ENCODE measurements at regions not wholly inside any gene's neighbourhood (a gene's known extent, or its start where the extent isn't known, plus 50 kb on each side); places are given as distances from the start of the nearest gene placed in this dataset.

- DNase-seq (ENCODE audit: low read depth), result no peak
Measured at GRCh38 chr21:19608101-19608621, 1204.6 kb upstream of the TMPRSS15 start.

DNA sequence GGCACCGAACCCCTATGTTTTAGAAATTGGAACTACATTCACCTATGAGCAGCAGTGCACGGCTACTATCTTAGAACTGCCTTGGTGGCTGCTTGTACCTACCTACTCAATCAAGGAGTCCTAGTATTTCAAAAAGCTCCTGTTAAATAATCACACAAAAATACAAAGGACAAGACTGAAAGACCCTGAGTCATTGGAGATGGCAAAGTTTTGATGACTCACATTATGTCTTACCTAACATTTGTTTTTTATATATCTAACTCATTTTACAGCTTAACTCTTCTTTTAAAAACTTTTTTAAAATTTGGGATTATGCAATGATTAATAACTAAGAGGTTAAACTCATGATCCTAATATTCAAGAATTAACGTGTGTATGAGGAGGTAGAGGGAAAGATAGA lies 1206.0 kb upstream of the TMPRSS15 start:
- DNase-seq (ENCODE audit: low read depth), result peak; percentile 21

- no peak for DNase-seq (ENCODE audit: low read depth)
Measured at GRCh38 chr21:19621837-19622496, 1218.4 kb upstream of the TMPRSS15 start.

DNA sequence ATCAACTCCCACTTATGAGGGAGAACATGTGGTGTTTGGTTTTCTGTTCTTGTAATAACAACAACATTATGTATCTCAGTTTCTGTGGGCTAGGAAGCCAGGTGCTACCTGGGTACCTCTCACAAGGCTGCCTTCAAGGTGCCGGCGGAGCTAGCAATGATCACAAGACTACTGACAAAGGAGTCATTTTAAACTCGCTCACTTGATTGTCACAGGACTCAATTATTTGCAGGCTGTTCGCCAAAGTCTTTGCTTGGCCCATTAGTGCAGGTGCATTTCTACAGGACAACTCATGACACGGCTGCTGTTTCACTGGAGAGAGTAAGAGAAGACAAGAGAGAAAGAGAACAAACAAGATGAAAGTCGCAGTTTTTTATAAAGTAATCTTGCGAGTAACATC lies 1237.4 kb upstream of the TMPRSS15 start:
- no peak for DNase-seq (ENCODE audit: low read depth)

DNA sequence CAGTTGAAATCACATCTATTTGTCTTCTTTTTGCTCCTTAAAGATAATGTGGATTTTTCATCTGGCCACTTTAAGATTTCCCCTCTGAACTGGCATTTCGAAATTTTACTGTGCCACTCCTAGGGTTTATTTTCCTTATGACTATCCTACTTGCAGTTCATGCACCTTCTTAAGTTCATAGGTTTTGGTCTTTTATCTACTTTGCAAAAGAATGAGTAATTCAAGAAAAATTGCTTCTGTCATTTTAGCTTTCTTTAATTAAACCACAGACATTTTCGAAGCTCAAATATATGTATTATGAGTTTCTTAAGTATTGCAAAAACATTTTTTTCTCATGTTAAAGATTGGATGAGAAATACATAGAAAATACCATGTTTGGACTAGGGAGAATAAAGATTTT lies 1244.8 kb upstream of the TMPRSS15 start:
- DNase-seq (ENCODE audit: low read depth), result peak; percentile 37

GRCh38 chr21:19683492-19683891 lies 1279.9 kb upstream of the TMPRSS15 start:
- DNase-seq (ENCODE audit: low read depth), result no peak

DNA sequence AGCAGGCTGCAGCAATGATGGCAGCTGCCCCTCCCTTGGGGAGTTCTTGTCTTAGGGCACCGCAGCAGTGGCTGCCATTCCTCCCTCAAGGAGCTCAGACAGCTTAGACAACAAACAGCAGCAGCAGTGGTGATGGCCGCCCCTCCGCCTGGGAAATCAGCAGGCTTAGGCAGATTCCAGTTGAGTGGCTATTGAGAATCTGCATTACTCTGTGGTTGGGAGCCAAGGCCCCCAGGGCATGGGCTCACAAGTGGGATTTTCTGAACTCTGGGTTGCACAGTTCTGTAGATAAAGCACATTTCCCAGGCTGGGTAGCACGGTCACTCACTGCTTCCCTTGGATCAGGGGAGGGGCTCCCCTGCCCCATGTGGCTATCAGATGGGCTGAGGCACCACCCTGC lies 1280.7 kb upstream of the TMPRSS15 start:
- DNase-seq (ENCODE audit: low read depth), result no peak

GRCh38 chr21:19692231-19692630 lies 1288.6 kb upstream of the TMPRSS15 start:
- no peak for DNase-seq (ENCODE audit: low read depth)

- no peak for DNase-seq (ENCODE audit: low read depth)
Measured at GRCh38 chr21:19695796-19696195, 1292.2 kb upstream of the TMPRSS15 start.

- DNase-seq (ENCODE audit: low read depth), result no peak
Measured at GRCh38 chr21:19700476-19700875, 1296.9 kb upstream of the TMPRSS15 start.

- DNase-seq (ENCODE audit: low read depth), result no peak
Measured at GRCh38 chr21:19702726-19703125, 1295.5 kb upstream of the NCAM2 start.

DNA sequence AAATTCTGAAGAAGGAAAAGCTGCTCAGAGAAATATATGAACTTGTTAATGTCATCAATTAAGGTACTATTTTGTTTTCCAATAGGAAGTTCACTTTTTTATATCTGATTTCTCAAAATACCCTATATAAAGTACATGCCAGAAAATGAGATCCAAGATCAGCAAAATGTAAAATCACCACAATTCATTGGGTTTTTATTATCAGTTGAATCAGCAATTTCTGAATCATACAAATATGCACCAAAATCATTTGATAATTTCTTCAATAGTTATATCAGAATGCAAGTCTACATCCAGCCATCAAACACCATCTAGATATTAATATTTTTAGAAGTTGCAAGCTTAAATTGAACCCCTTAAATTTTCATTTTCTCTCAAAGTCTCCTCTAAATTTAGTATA lies 1293.4 kb upstream of the NCAM2 start:
- DNase-seq (ENCODE audit: low read depth), result no peak

- DNase-seq (ENCODE audit: low read depth), result peak; percentile 1
Measured at GRCh38 chr21:19712441-19712840, 1285.8 kb upstream of the NCAM2 start.

DNA sequence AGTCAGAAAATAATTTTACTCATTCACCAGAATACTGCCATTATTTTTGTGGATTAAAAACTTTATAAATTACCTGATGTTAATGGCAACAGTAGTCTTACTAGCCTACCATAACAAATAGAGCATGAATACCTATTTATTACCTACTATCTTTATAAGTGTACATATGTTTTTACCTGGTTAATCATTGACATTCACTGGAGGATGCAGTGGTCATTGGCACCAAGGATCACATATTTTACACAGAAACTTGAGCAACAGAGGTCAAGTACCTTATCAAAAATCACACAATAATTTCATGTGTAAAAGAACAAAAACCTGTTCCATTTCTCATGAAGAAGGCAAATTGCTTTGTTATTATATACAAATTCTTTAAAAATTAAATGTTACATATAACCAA lies 1284.9 kb upstream of the NCAM2 start:
- DNase-seq (ENCODE audit: low read depth), result no peak

GRCh38 chr21:19724081-19724480 lies 1274.1 kb upstream of the NCAM2 start:
- DNase-seq (ENCODE audit: low read depth), result no peak

- no peak for DNase-seq (ENCODE audit: low read depth)
Measured at GRCh38 chr21:19731251-19731650, 1267.0 kb upstream of the NCAM2 start.

- DNase-seq (ENCODE audit: low read depth), result no peak
Measured at GRCh38 chr21:19759836-19760235, 1238.4 kb upstream of the NCAM2 start.

- DNase-seq (ENCODE audit: low read depth), result no peak
Measured at GRCh38 chr21:19767546-19767945, 1230.7 kb upstream of the NCAM2 start.

GRCh38 chr21:19771881-19772280 lies 1226.3 kb upstream of the NCAM2 start:
- DNase-seq (ENCODE audit: low read depth), result no peak

- DNase-seq (ENCODE audit: low read depth), result no peak
Measured at GRCh38 chr21:19776076-19776475, 1222.1 kb upstream of the NCAM2 start.

DNA sequence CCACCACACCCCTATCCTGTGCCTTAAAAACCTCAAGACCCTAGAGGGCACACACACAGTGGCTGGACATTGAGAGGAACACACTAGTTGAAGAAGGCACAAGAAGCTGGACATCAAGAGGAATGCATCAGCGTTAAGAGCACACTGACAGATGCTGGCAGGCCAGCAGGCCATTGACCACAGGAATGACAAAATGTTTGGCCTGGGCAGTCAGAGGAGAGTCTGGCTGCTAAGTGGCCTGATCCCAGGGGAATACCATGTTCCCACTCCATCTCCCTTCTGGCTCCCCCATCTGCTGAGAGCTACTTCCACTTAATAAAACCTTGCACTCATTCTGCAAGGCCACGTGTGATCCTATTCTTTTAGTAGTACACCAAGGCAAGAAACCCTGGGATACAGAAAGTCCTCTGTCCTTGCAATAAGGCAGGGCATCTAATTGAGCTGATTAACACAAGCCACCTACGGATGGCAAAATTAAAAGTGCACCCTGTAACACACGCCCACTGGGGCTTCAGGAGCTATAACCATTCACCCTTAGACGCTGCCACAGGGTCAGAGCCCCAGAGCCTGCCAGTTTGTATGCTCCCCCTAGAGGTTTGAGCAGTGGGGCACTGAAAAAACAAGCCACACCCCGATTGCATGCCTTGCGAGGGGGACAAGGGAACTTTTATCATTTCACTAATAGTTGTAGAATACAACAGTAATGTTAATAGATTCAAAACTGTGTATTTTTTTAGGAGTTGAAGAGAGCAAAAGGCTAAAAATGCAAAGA lies 1216.1 kb upstream of the NCAM2 start:
- DNase-seq (ENCODE audit: low read depth), result no peak

DNA sequence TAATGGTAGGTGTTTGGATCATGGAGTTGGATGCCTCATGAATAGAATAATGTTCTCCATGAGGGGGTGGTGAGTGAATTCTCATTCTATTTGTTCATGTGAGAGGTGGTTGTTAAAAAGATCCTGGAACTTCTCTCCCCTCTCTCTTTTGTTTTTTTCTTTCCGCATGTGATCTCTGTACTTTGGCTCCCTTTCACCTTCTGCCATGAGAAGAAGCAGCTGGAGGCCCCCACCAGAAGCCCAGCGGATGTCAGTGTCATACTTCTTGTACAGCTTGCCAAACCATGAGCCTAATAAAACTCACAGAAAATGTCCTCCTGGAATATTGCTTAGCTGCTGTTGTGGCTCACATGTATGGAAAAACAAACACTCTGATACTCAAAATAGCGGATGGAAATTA lies 1212.3 kb upstream of the NCAM2 start:
- DNase-seq (ENCODE audit: low read depth), result no peak

- no peak for DNase-seq (ENCODE audit: low read depth)
Measured at GRCh38 chr21:19792004-19792403, 1206.2 kb upstream of the NCAM2 start.

All from HT1080 (cell line).